DMS114 treated with DMSO at 0.1 percent for 48 hours (cell line): ENCODE measurements at regions not wholly inside any gene's neighbourhood (a gene's known extent, or its start where the extent isn't known, plus 50 kb on each side); places are given as distances from the start of the nearest gene placed in this dataset.
"Not testable (repeated sequence)": the region's sequence is repeated elsewhere in the genome, so short reads cannot be mapped to it uniquely, and the experiment has no call there.

Source experiments
- DNase-seq: peaks from one replicate; lab custom pipeline; 2025; ENCODE audit not compliant: unreplicated experiment; lab: John Stamatoyannopoulos, UW

DNA sequence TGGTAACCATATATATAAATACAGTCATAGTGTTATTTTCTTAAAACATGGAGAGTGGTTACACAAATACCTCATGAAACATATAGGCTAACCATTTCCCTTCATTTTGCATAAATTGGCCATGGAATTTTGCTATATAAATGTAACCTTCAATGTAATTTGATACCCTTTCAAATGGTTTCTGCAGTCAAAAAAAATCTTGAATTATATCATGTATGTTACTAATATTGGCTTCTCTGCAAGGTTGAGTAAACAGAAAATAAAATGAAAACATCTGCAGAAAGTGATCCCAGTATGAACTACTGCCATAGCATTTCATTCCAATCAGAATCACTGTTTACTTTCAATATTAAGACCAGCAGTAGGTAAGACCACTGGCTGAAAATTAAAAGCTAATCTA lies 1165.9 kb upstream of the TENM3 start:
- no peak for DNase-seq

DNA sequence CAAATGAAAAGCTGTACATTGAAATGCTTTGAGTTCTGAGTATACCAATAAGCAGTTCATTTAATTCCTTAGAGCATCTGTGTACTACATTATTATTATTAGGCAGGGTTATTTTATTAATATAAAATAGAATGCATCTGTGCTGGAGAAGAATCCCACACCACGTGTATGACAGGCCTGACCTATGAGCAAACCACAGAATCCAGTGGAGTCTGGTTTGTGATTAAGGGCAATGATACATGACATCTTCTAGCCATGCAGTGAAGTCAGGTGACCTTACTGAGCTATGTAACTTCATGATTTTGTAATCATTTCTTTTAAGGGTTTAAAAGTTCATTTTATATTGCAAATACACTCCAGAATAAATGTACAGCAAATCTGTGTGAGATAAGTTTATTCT lies 1165.0 kb upstream of the TENM3 start:
- DNase-seq: no peak

DNA sequence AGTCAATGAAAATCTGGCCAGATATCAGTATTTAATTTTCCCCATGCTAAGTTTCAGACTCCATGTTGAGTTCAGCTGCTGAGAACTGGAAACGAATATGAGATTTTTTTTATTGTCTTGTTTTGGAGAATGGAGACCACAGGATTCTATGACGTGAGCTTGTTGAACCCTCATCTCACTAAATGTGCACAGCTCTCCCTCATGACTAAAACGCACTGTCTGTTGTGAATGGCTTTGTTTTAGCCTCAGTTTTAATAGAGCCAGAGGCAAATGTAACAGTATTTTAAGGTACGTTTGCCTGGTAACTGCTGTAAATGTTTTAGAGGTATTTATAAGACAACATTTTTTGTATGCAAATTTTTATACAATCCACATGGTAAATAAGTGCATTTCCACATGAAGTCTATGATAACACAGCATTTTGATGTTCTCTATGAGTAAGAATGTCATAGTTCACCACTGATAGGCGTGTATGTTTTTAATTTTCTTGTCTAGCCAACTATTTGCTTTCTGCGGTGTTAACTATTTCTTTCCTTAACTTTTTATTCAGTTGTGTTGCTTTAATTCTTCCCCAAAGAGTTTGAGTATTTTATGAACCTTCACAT lies 1159.3 kb upstream of the TENM3 start:
- DNase-seq: no peak

DNA sequence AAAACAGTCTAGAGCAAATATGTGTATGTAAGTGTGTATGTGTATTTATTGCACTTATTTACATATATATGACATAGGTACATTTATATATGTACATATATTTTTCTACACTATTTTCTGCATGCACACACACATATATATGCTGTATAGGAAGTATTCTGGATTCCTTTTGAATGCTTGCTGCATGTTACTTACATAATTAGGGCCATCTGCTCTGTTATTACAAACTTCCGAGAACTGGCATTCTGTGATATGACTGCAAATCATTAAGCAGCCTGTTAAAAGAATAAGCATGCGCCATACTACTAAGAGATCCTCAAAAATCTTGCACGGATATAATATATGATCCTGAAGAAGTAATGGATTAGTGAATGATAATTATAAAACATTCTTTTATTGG lies 1157.6 kb upstream of the TENM3 start:
- no peak for DNase-seq

DNA sequence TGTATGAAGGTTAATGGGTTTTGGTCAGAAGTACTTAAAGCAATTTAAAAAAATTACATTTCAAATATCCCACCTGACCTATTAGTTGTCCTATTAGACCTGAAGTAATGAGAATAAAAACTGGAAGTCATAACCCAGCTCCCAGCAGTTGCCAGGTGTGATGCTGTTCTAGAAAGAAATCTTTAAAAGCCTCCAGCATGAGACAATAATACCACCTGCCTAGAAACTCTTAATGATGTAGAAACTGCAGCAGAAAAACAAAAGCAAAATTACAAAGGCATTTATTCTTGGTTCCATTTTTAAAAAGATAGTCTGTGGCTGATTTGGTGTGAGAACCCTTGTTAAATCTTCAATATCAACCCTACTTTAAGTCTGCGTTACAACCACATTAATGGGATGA lies 1137.7 kb upstream of the TENM3 start:
- DNase-seq: no peak

DNA sequence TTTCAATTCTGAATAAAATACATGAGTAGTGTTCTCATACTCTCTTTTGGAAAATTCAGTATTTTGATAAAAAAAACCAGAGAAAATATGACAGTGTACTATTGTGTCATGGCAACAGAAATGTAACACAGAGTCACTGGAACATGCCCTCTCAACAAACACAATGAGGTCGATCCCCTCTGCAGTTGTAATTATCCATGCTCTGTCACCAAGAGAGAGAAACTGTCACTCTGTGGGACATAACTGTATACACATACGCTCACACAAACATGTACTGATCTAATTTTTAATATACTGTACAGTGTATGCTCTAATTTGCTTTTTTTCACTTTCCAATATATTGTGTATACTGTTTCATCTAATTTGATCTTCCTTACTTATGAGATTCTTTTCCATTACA lies 1136.8 kb upstream of the TENM3 start:
- DNase-seq: no peak

DNA sequence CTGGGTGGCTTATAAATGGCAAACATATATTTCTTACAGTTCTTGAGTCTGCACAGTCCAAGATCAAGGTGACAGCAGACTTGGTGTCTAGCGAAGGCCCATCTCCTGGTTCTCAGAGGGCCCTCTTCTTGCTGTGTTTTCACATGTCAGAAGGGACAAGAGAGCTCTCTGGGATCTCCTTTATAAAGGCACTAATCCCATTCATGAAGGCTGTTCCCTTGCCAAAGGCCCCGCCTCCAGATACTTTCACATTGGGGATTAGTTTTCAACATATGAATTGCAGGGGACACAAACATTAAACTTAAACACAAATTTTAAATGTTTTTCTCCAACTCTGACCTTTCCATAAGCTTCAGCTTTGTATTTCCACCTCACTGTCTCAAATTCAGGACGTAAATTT lies 1135.0 kb upstream of the TENM3 start:
- DNase-seq: no peak

DNA sequence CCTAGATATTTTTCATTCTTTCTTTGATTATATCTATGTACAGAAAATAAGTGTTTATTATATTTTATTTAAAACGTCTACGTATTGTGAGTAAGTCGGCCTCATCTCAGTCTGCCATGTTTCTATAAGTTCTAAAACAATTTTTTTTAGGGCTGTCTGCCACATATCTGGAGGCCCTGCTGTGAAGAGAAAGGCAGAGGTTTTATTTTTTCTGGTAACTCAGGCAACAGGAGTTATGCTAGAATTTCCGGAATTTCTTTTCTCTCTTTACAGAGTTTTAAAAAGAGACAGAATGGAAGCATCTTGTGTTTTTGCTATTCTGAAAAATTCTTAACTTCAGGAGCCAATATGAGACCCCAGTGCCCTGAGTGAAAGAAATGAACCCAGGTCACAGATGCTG lies 1124.0 kb upstream of the TENM3 start:
- no peak for DNase-seq

DNA sequence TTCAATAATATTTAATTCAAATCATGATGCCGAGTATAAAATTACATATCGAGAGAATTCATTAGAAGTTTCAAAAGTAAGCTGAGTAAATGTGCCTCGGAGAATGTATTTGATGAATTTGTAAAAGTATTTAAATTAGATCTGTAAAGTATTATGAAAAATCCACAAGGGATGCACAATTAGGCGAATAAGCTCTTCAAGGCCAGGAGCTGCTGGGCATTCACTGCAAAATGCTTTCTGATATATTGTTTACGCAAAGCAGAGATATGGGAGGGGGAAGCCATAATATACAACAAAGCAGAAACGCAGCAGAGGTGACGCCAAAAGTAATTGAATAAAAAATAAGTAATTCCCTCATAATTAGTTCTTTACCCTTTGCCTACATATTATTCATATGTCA lies 1121.5 kb upstream of the TENM3 start:
- no peak for DNase-seq

DNA sequence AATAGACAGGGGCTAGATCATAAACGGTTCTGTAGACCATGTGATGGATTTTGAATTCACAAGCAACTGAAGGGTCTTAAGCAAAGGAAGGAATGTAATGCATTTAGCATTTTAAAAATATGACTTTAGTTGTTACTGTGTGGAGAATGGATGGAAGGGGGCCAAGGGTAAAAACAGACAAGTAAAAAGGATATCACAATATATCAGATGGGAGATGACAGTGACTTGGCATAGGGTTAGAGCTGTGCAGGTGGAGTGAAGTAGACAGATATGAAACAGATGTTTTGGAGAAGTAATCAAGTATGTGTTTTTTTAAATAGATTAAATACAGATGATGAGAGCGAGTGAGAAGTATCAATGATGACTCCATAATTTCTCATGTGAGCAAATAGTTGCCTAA lies 1116.0 kb upstream of the TENM3 start:
- no peak for DNase-seq

DNA sequence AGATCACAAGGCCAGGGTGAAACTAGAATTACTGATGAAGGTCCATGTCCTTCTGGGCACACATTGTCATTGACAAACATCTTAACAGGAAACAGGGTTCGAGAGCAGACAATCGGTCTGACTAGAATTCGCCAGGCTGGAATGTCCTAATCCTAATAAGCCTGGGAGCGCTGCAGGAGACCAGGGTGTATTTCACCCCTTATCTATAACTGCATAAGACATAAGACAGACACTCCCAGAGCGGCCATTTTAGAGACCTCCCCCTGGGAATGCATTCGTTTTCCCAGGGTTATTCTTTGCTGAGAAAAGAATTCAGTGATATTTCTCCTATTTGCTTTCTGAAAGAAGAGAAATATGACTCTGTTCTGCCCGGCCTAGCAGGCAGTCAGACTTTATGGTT lies 1112.9 kb upstream of the TENM3 start:
- DNase-seq: not testable (repeated sequence)

DNA sequence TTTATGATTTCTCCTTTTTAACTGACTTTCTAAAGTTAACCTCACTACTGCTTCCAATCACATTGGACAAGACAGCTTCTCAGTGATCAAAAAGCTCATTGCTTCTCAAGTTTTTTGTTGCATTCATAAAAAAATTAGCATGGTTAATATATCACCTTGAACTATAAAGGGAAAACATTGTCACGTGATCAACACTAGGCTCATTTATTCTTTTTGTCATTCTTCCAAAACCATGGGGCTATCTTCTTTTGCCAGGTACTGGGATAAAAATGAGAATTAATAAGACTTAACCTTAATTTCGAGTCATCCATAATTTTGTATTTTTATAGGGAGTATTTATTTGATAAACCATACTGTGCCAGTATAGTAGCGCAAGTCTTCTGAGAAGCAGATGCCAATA lies 1105.9 kb upstream of the TENM3 start:
- DNase-seq: no peak

DNA sequence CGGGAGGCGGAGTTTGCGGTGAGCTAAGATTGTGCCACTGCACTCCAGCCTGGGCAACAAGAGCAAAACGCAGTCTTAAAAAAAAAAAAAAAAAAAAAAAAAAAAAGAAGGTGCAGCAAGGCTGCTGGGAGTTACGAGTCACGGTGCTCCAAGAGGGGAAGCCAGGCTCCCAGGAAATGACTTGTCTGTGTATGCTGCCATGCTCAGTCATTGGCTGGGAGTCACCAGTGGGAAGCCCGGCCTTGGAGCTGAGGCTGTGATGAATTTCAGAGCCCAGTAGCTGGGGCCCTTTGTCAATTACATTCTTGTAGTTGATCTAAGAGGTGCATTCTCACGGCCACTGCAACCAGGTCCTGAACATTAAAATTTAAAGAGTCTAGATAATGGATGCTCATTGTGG lies 1105.1 kb upstream of the TENM3 start:
- no peak for DNase-seq

DNA sequence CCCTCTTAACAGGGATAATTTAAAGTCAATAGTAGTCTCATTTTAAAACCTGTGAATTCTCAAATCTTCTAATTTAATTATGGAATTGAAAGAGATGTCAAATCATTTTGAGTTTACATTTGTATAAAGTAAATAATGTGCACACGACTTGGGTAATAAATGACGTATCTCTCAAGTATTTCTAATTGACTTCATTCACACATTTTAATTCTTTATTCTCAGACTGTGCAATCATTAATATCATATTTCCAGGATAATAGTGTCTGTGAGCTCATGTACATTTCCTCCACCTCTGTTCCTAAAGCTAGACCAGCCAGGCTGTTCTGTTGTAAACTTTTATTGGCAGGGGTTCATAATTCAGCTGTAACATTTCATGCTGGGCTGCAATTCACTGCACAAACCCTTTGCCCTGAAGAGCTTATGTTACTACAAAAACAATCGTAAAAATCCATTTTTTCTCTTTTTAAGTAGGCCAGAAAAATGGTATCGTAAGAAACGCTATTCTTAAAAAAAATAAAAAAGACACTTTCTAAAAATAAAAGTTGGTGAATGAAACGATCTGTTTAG lies 1103.1 kb upstream of the TENM3 start:
- no peak for DNase-seq

DNA sequence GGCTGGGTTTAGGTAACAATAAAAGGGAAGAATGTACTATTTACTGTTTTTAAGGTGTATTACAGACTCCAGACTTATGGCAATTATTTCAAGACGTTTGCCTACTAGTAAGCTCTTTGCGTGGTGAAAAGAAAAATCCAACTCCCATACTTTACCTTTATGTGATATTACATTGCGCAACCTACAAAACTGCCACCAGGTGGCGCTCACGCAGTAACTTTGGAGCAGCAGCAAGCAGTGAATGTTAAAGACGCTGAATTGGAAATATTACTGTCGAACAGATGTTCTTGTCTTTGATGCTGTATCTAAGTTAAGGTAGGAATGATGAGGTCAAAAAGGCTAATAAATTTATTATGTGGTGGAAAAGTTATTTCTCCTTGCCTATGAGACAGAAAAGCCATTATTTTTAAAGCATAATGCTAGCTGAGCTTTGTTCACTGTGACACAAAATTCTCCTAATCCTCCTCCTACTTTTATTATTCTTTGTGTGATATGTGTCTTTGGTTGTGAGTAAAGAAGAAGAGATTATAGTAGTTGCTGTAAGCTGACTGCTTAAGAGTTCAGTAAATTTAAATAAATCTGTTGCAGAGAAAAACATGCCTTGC lies 1099.8 kb upstream of the TENM3 start:
- DNase-seq: peak; percentile 49

DNA sequence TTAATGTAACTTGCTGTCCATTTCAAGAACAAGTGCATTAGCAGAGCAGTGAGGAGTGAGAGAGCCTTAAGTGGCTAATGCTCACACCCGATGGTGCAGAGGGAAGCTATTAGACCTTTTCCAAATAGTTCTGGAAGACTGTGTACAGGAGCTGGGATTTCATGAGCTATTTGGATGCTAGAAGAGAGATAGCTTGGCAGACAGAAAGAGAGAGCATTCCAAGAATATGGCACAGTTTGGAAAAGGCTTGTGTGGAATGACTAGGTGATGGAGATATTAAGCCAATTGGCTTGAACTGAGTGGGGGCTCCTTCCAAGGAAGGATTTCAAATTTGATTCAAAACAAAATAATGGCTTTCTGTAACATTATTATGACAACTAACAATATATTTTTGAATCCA lies 1097.2 kb upstream of the TENM3 start:
- no peak for DNase-seq

DNA sequence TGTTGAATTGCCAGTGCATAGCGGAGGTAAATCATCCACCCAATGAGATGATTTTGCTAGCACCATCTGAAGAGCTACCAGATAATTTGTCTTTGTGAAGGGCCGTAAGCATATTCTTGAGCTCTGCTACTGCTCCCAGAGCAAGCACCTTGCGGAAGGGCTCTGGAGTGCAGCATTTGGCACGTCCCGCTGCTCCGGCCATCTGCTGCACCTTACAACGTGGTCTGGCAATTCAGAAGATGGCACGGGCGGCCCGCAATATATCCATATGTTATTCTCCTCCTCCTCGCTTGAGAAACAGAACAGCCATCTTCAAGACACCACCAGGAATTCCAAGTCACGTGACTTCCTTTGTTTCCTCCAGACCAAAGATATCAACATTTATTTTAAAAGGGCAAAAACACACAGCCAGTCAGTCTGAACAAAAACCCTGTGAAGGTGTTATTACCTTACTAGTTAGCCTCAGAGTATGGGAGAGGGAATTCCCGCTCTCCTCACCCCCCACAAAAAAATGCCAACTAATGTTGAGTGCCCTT lies 1095.7 kb upstream of the TENM3 start:
- DNase-seq: no peak

DNA sequence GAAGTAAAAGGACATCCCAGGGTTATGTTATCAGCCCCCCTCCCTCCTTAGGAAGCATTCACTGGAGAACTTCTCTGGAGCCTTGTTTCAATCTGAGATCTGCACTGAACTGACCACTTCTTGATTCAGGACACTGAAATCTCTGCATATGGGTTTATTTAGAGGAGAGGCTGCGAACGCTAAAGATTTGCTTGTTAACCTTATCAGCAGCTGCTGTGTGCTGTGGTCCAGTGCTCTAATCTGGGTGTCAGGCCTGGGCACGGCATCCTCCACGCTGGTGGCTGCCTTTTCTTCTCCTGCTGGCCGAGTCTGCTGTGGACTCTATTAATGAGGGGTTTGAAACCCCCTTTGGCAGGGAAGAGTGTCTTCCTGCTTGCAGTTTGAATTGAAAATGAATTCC lies 1094.7 kb upstream of the TENM3 start:
- no peak for DNase-seq

DNA sequence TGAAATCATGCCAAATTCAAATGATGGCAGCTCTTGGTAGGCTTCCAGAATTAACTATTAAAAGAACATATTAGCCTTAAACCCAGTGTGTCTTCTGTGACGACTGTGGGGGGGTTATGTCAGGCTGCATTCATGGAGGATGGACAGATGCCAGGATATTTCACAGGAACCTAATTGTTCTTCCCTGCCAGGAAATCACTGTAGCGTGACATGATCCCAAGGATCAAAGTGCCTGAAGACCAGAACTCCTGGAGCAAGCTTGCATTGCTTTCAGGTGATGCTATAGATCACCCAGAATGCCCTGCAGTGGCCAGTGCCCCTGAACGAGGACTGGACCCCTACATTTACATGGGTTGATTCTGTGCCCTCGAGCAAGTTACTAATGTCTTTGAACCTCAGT lies 1093.0 kb upstream of the TENM3 start:
- no peak for DNase-seq

DNA sequence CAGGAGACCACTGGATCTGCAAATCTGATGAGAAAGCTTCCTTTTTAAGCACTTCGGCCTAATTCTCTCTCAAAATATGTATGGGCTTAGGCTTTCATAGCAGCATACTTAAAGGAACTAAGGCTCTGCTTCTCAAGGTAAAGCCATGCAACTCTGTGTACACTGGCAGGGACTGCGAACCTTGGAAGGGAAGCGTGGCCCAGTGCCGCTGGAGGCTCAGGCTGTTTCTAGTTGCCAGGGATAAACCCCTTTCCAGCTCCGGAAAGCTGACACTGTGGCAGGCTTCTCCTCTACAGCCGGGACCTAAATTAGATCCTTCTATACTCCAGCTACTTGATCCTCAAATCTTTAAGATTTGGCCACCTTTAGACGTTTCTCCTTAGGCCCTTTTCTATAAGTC lies 1091.3 kb upstream of the TENM3 start:
- no peak for DNase-seq

DNA sequence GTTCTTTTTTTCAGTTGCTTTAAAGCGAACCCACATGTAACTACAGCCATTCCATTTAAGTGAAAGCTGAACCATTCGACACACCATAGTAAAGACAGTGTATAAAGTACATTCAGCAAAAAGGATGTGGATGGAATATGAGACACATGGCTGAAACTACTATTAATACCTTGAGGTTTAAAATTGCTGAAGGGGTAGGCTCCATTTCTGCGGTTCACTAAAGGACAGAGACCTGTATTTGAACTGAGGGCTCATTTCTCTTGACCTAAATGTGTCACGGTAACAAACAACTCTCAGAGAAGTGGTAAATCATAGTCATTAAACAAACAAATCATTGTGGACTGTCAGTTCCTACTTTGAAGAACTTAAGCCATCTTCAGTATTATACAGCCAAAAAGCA lies 1085.6 kb upstream of the TENM3 start:
- DNase-seq: no peak

DNA sequence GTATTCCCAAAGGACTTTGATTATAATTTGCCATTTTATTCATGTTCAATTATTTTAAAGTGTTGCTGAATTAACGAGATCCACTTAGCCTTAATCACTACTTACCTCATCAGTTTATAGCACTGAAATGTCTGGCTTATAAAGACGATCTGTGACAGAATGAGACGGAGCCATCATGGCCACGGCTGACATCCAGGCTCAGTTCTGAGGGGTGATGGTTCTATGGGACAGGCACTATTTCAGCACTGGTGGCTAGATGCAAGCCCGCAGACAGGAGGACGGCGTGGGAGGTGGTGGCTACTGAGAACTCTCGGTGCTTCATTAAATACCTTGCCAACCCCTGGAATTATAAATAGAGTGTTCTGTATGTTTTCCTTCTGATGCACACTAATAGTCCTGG lies 1084.2 kb upstream of the TENM3 start:
- no peak for DNase-seq

DNA sequence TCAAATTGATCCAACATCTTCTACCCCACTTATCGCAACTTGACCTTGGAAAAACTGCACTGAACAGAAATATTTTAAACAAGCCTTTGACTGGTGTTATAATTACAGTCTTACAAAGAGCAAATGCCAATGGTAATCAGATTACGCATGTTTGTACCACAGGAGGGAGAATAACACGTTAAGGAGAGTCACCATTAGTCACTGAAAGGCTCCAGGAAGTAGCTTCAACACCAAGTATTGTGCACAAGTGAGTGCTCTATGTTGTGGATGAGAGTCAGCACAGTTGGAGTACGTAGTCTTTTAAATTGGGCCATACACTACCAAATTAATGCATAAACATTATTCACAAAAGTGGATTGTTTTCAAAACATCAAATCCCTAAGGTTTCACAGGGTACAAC lies 1081.5 kb upstream of the TENM3 start:
- no peak for DNase-seq
